ENCODE measurements at regions not wholly inside any gene's neighbourhood (a gene's known extent, or its start where the extent isn't known, plus 50 kb on each side); places are given as distances from the start of the nearest gene placed in this dataset.

GRCh38 chr15:67972377-67972776 is 81.7 kb upstream of the PIAS1 start:
- TF ChIP-seq CTCF (IDR thresholded peaks at IDR 0.05) (no peak), EP300 (IDR thresholded peaks at IDR 0.05) (no peak), POLR2AphosphoS5 (IDR thresholded peaks at IDR 0.05) (no peak), POLR2A (IDR thresholded peaks at IDR 0.05) (no peak)
- H3K36me3 ChIP-seq: no peaks in the 10 kb centered on the region
- WGBS, 2 donors: 70 to 72% methylated on average over 4 of the region's 4 CpGs
- no peaks in the 10 kb centered on the region for H3K9me3 ChIP-seq
- intact Hi-C loops (cut with DNase I): no loop called here
- no peaks in the 10 kb centered on the region for H3K27me3 ChIP-seq
- DNase-seq: no peak
- H3K4me3 ChIP-seq: no peak overlapping the region
- peaks cover 0 to 27% (median 17%) of the 10 kb centered on the region in 4 donors for H3K4me1 ChIP-seq
- H3K27ac ChIP-seq: no peak overlapping the region

- DNase-seq: no peak
- Histone ChIP-seq H3K4me3 (no peak overlapping the region), H3K36me3 (no peaks in the 10 kb centered on the region), H3K4me1 (peaks cover 0 to 12% (median 6%) of the 10 kb centered on the region in 4 donors), H3K27ac (no peak overlapping the region), H3K27me3 (no peaks in the 10 kb centered on the region), H3K9me3 (no peaks in the 10 kb centered on the region)
- TF ChIP-seq POLR2AphosphoS5 (IDR thresholded peaks at IDR 0.05) (no peak), EP300 (IDR thresholded peaks at IDR 0.05) (no peak), POLR2A (IDR thresholded peaks at IDR 0.05) (no peak), CTCF (IDR thresholded peaks at IDR 0.05) (no peak)
- intact Hi-C loops (cut with DNase I): no loop called here
- 94 to 95% methylated on average over 4 of the region's 4 CpGs for WGBS, 2 donors
Measured at GRCh38 chr15:67973846-67974245, 80.3 kb upstream of the PIAS1 start.

GRCh38 chr15:67976506-67977073 is 77.5 kb upstream of the PIAS1 start:
- Histone ChIP-seq H3K4me3 (no peak overlapping the region), H3K36me3 (no peaks in the 10 kb centered on the region), H3K9me3 (no peaks in the 10 kb centered on the region), H3K4me1 (no peaks in the 10 kb centered on the region), H3K27ac (no peak overlapping the region), H3K27me3 (no peaks in the 10 kb centered on the region)
- no peak for DNase-seq
- 94 to 95% methylated on average over 3 of the region's 3 CpGs for WGBS, 2 donors
- no peak for TF ChIP-seq POLR2AphosphoS5 (IDR thresholded peaks at IDR 0.05)
- no peak for TF ChIP-seq POLR2A (IDR thresholded peaks at IDR 0.05)
- no peak for TF ChIP-seq EP300 (IDR thresholded peaks at IDR 0.05)
- no peak for TF ChIP-seq CTCF (IDR thresholded peaks at IDR 0.05)
- intact Hi-C loops (cut with DNase I): no loop called here

- 93 to 94% methylated on average over 3 of the region's 3 CpGs for WGBS, 2 donors
- TF ChIP-seq EP300 (IDR thresholded peaks at IDR 0.05): no peak
- TF ChIP-seq CTCF (IDR thresholded peaks at IDR 0.05): no peak
- no peak for TF ChIP-seq POLR2AphosphoS5 (IDR thresholded peaks at IDR 0.05)
- no peak for TF ChIP-seq POLR2A (IDR thresholded peaks at IDR 0.05)
- DNase-seq: no peak
- Histone ChIP-seq H3K9me3 (no peaks in the 10 kb centered on the region), H3K27me3 (no peaks in the 10 kb centered on the region), H3K4me3 (no peak overlapping the region), H3K27ac (no peak overlapping the region), H3K36me3 (no peaks in the 10 kb centered on the region), H3K4me1 (no peaks in the 10 kb centered on the region)
- intact Hi-C loops (cut with DNase I): no loop called here
Measured at GRCh38 chr15:67977414-67978089, 76.6 kb upstream of the PIAS1 start.

GRCh38 chr15:67979281-67979680 is 74.8 kb upstream of the PIAS1 start:
- TF ChIP-seq EP300 (IDR thresholded peaks at IDR 0.05): no peak
- TF ChIP-seq CTCF (IDR thresholded peaks at IDR 0.05): no peak
- TF ChIP-seq POLR2A (IDR thresholded peaks at IDR 0.05): no peak
- no peak for TF ChIP-seq POLR2AphosphoS5 (IDR thresholded peaks at IDR 0.05)
- no peaks in the 10 kb centered on the region for H3K4me1 ChIP-seq
- no peaks in the 10 kb centered on the region for H3K27me3 ChIP-seq
- H3K4me3 ChIP-seq: no peak overlapping the region
- H3K27ac ChIP-seq: no peak overlapping the region
- no peak for DNase-seq
- H3K36me3 ChIP-seq: no peaks in the 10 kb centered on the region
- intact Hi-C loops (cut with DNase I): no loop called here
- no peaks in the 10 kb centered on the region for H3K9me3 ChIP-seq
